Stimulated activated memory B cell treated with anti-CD40 and anti-IgM and Interleukin-4, amounts not matched to agents 10 μg/mL and 1 μg/mL and 100 μg/mL, for 72 hours (primary cell): ENCODE measurements at regions not wholly inside any gene's neighbourhood (a gene's known extent, or its start where the extent isn't known, plus 50 kb on each side); places are given as distances from the start of the nearest gene placed in this dataset.

Source experiments
- ATAC-seq: fragments of 150-1000 bp; cut with Tn5 transposase; 2 replicates; pipeline ENCODE4 v1.10.0; 2021
- H3K27ac Mint-ChIP-seq: one replicate; pipeline ENCODE4 v1.8.0; 2022; ENCODE audit warnings: mild to moderate bottlenecking, mixed read lengths
- H3K27me3 Mint-ChIP-seq: one replicate; pipeline ENCODE4 v1.8.0; 2022; ENCODE audit warnings: mixed read lengths
- H3K36me3 Mint-ChIP-seq: one replicate; pipeline ENCODE4 v1.8.0; 2022; ENCODE audit warnings: mixed read lengths
- H3K4me1 Mint-ChIP-seq: one replicate; pipeline ENCODE4 v1.8.0; 2022; ENCODE audit warnings: mixed read lengths
- H3K4me3 Mint-ChIP-seq: one replicate; pipeline ENCODE4 v1.8.0; 2022; ENCODE audit warnings: mild to moderate bottlenecking, moderate library complexity, mixed read lengths
- H3K9me3 Mint-ChIP-seq: one replicate; pipeline ENCODE4 v1.8.0; 2022; ENCODE audit warnings: mixed read lengths

DNA sequence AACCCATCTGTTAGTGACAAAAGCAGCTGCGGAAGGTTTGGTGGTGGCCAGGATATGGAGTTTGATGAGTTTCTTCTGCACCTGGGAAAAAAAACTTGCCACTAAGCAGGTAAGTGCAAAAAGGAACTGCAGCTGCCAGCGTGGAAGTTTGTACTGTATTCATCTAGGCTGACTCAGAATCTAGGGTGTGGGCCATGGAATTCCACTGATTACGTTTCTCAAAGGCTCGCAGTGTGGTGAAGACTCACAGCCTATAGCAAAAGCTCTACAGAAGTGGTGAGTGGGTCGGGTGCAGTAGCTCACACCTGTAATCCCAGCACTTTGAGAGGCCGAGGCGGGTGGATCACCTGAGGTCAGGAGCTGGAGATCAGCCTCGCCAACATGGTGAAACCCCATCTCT is 334.6 kb upstream of the GRM7 start:
- Mint-ChIP-seq H3K9me3 (no peaks in the 10 kb centered on the region), H3K4me1 (no peaks in the 10 kb centered on the region), H3K27ac (no peak overlapping the region), H3K27me3 (no peaks in the 10 kb centered on the region), H3K4me3 (no peak overlapping the region), H3K36me3 (no peaks in the 10 kb centered on the region)
- no peak for ATAC-seq

DNA sequence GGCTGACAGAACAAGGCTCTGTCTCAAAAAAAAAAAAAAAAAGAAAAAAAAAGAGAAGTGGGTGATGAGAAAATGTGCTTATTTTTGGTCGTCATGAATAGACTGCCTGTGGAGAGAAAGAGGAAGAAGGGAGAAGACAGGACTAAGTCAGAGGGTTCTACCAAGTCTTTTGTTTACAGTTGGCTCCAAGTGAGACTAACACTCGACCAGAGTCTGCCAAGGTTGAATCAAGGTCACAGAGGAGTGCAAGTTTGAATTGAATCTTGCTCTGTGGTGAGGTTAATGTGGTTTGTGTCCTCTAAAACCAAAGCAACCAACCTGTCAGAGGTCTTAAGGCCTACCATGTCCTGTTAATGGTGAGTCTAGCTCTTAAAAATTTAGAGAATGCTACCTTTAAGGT is 334.1 kb upstream of the GRM7 start:
- H3K4me3 Mint-ChIP-seq: no peak overlapping the region
- H3K27me3 Mint-ChIP-seq: no peaks in the 10 kb centered on the region
- H3K27ac Mint-ChIP-seq: no peak overlapping the region
- no peaks in the 10 kb centered on the region for H3K4me1 Mint-ChIP-seq
- no peak for ATAC-seq
- no peaks in the 10 kb centered on the region for H3K36me3 Mint-ChIP-seq
- no peaks in the 10 kb centered on the region for H3K9me3 Mint-ChIP-seq

DNA sequence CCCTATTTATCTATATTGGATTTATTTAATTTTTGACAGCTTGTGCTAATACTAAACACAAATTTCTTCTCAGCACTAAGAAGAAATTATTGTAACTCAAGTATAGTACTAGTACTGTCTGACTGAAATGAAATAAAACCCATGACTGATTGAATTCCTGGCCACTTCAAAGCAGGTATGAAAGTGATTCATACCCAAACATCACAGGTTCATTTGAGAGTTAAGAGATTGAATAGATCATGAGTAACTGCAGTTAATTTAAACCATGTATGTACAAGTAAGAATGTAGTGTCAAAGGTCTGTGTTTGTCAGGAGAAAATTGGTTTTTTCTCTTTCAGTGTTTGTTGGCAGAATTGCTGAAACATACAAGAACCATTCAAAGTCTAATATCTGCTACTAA is 332.0 kb upstream of the GRM7 start:
- H3K9me3 Mint-ChIP-seq: no peaks in the 10 kb centered on the region
- H3K4me3 Mint-ChIP-seq: no peak overlapping the region
- no peak overlapping the region for H3K27ac Mint-ChIP-seq
- no peaks in the 10 kb centered on the region for H3K27me3 Mint-ChIP-seq
- no peak for ATAC-seq
- H3K4me1 Mint-ChIP-seq: no peaks in the 10 kb centered on the region
- H3K36me3 Mint-ChIP-seq: no peaks in the 10 kb centered on the region

DNA sequence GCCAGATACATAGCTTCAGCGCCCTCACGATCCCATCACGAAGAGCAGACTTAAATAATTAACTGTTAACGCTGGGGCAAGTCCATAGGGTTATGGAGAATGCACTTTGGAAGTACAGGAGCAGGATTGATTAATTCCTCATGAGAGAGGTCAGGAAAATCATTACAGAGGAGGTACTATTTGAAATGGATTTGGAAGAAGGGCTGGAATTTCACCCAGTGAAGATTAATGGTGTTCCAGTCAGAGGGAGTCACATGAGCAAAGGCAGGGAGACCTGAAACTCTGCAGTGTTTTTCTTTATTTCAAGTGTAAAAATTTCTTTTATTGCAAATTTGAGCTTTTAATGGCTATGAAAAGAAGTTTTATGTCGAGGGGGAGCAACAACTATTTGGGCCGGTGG is 329.8 kb upstream of the GRM7 start:
- H3K4me3 Mint-ChIP-seq: no peak overlapping the region
- no peak overlapping the region for H3K27ac Mint-ChIP-seq
- peaks cover 8% of the 10 kb centered on the region for H3K9me3 Mint-ChIP-seq
- no peaks in the 10 kb centered on the region for H3K4me1 Mint-ChIP-seq
- no peaks in the 10 kb centered on the region for H3K27me3 Mint-ChIP-seq
- no peak for ATAC-seq
- H3K36me3 Mint-ChIP-seq: no peaks in the 10 kb centered on the region

DNA sequence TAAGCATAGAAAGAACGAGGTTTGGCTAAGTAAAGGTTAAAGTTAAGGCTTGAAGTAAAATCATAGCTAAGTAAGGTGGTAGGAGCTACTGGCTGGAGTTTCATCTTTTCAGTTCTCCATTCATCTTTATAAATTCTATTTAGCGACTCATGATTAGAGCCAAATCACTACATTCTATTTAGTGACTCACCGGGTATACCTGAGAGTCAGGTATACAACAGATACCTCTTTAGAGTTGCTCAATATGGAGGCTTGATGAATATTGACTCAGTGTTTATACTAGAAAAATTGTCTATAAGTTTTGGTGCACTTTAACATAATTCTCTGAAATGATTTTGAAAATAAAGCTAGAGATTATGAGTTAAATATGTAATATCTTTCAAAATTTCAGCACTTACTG is 328.8 kb upstream of the GRM7 start:
- H3K27ac Mint-ChIP-seq: no peak overlapping the region
- no peak for ATAC-seq
- no peaks in the 10 kb centered on the region for H3K4me1 Mint-ChIP-seq
- H3K4me3 Mint-ChIP-seq: no peak overlapping the region
- peaks cover 9% of the 10 kb centered on the region for H3K9me3 Mint-ChIP-seq
- H3K36me3 Mint-ChIP-seq: no peaks in the 10 kb centered on the region
- H3K27me3 Mint-ChIP-seq: no peaks in the 10 kb centered on the region

DNA sequence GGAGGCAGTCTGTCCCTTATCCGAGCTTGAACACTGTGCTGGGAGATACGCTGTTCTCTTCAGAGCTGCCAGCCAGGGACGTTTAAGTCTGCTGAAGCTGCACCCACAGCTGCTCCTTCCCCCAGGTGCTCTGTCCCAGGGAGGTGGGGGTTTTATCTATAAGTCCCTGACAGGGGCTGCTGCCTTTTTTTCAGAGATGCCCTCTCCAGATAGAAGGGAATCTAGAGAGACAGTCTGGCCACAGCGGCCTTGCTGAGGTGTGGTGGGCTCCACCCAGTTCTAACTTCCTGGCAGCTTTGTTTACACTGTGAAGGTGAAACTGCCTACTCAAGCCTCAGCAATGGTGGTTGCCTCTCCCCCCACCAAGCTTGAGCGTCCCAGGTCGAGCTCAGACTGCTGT is 319.9 kb upstream of the GRM7 start:
- no peaks in the 10 kb centered on the region for H3K36me3 Mint-ChIP-seq
- no peaks in the 10 kb centered on the region for H3K4me1 Mint-ChIP-seq
- peaks cover 5% of the 10 kb centered on the region for H3K9me3 Mint-ChIP-seq
- ATAC-seq: no peak
- no peak overlapping the region for H3K4me3 Mint-ChIP-seq
- no peaks in the 10 kb centered on the region for H3K27me3 Mint-ChIP-seq
- H3K27ac Mint-ChIP-seq: no peak overlapping the region

DNA sequence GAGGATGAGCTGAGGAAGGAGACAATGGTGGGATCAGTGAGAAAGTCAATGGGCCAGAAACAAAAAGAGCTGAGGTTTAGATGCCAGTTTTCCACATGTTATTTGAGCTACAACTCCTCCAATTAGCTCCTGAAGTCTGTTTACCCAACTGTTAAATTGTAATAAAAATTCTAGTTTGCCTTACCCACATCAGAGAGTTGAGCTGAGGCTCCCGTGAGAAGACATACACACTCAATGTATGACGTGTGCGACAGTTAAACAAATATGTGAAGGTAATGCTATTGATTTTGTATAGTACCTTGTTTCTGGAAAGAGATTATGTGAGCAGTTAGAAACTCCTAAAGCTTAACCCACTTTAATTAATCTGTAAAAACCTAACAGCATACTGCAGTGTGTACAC is 318.1 kb upstream of the GRM7 start:
- Mint-ChIP-seq H3K27ac (no peak overlapping the region), H3K27me3 (no peaks in the 10 kb centered on the region), H3K4me1 (no peaks in the 10 kb centered on the region), H3K9me3 (peaks cover 3% of the 10 kb centered on the region), H3K36me3 (no peaks in the 10 kb centered on the region), H3K4me3 (no peak overlapping the region)
- no peak for ATAC-seq

DNA sequence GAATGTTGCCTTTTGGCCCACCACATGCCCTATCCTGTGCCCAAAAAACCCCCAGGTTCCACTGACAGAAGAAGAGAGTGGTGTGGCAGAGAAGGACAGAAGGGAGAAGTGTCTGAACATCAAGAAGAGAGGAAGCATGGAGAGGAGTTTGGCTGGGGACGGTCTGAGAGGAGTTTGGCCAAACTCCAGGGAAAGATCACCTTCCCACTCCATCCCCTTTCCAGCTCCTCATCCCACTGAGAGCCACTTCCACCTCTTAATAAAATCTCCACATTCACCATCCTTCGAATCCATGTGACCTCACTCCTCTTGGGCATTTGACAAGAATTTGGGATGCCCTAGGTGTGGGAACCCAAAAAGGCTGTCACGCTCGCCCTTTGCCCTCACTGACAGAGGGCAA is 311.6 kb upstream of the GRM7 start:
- Mint-ChIP-seq H3K27me3 (no peaks in the 10 kb centered on the region), H3K27ac (no peak overlapping the region), H3K36me3 (no peaks in the 10 kb centered on the region), H3K4me3 (no peak overlapping the region), H3K9me3 (no peaks in the 10 kb centered on the region), H3K4me1 (no peaks in the 10 kb centered on the region)
- ATAC-seq: no peak

DNA sequence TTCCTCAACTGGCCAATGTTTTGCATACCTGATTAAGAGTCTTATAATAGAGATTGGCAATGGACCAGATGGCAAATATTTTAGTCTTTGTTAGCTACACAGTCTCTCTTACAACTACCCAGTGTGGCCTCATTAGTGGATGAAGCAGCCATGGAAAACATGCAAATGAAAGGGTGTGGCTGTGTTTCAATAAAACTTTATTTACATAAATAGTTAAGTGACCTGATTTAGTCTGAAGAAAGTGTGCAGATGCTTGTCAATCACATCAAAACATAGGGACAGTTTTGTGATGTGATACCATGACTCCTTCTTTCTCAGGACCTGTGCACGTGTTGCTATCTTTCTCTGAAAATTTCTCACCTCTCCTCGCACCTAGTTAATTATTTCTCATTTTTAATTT is 309.8 kb upstream of the GRM7 start:
- Mint-ChIP-seq H3K36me3 (no peaks in the 10 kb centered on the region), H3K4me1 (no peaks in the 10 kb centered on the region), H3K27me3 (no peaks in the 10 kb centered on the region), H3K4me3 (no peak overlapping the region), H3K27ac (no peak overlapping the region), H3K9me3 (no peaks in the 10 kb centered on the region)
- ATAC-seq: no peak

DNA sequence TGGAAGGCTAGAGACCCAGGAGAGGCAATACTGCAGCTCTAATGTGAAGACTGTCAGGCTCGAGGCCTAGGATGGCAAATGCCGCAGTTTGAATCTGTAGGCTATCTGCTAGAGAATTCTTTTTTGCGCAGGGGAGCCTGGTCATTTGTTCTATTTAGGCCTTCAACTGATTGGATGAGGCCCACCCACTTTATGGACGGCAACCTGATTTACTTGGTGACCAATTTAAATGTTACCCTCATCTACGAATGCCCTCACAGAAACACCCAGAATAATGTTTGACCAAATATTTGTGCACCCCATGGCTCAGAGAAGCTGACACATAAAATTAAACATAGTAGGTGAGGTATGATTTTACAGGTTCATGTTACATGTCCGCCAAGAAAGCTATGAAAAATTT is 300.7 kb upstream of the GRM7 start:
- Mint-ChIP-seq H3K36me3 (no peaks in the 10 kb centered on the region), H3K4me3 (no peak overlapping the region), H3K9me3 (no peaks in the 10 kb centered on the region), H3K4me1 (no peaks in the 10 kb centered on the region), H3K27me3 (no peaks in the 10 kb centered on the region), H3K27ac (no peak overlapping the region)
- ATAC-seq: no peak

DNA sequence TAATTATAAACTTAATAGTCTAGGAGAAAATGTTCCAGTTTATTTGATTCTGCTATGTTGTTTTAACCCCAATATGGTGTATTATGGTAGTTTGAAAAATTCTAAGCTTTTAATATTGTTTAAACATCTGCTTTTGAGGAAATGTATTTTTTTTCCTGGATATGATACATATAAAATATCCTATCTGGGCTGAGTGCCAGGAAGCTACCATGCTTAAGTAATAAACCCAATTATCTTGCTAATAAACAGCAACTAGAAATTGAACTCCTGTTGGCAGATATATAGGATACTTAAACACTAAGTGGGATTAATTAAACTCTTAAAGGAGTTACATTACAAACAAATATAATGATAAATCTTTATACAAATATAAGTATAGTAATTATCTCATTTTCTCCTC is 293.7 kb upstream of the GRM7 start:
- Mint-ChIP-seq H3K27me3 (no peaks in the 10 kb centered on the region), H3K4me1 (no peaks in the 10 kb centered on the region), H3K9me3 (no peaks in the 10 kb centered on the region), H3K36me3 (no peaks in the 10 kb centered on the region), H3K4me3 (no peak overlapping the region), H3K27ac (no peak overlapping the region)
- no peak for ATAC-seq

DNA sequence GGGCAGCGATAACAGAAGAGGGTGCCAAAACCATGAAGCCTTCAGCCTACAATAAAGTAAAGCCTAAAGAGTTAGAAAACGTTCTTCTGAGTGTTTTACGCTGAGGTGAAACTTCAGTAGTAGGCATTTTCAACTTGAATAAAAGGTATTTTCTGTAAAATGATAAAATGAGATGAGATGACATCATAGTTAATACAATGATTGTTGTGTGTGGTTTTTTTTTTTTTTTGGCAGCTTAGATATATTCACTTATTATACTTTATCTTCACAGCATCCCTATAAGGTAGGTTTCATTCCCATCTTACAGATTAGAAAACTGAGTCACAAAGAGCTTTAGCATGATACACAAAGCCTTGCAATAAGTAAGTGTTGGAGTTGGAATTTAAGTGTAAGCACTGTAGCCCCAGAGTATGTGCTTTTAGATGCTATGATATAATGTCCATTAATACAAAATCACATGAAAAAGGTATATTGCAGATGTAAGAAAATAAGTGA is 291.9 kb upstream of the GRM7 start:
- ATAC-seq: no peak
- H3K4me1 Mint-ChIP-seq: no peaks in the 10 kb centered on the region
- H3K27me3 Mint-ChIP-seq: no peaks in the 10 kb centered on the region
- no peaks in the 10 kb centered on the region for H3K9me3 Mint-ChIP-seq
- H3K27ac Mint-ChIP-seq: no peak overlapping the region
- no peak overlapping the region for H3K4me3 Mint-ChIP-seq
- H3K36me3 Mint-ChIP-seq: no peaks in the 10 kb centered on the region

DNA sequence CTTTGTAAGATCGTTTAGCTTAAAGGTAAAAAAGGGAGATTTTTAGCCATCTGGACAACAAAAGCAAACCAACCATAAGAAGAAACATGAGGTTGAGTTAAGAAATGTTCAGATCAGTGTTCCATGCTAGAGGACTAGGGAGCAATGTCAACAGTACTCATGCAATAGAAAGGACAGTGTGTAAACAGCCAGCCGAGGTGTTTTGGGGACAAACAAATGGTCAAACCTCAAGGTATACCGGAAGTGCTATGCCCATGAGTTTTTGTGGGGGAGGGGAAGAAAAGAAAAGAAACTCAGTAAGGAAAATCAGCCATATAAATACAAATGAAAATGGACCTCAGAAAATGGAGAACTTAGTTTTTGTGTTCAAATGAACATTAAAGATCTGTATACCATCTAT is 289.5 kb upstream of the GRM7 start:
- Mint-ChIP-seq H3K9me3 (peaks cover 2% of the 10 kb centered on the region), H3K36me3 (no peaks in the 10 kb centered on the region), H3K27me3 (no peaks in the 10 kb centered on the region), H3K4me1 (no peaks in the 10 kb centered on the region), H3K27ac (no peak overlapping the region), H3K4me3 (no peak overlapping the region)
- ATAC-seq: no peak

DNA sequence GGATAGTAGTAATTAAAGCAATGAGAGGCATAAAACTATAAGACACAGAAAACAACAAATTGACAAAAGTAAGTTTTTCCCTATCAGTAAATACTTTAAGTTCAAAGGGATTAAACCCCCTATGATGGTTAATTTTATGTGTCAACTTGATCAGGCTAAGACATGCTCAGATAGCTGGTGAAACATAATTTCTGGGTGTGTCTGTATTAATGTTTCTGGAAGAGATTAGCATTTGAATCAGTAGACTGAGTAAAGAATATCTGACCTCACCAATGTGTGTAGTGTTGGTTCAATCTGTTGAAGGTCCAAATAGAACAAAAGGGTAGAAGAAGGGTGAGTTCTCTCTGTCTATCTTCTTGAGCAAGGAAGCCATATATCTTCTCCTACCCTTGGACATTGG is 283.3 kb upstream of the GRM7 start:
- no peaks in the 10 kb centered on the region for H3K36me3 Mint-ChIP-seq
- no peaks in the 10 kb centered on the region for H3K27me3 Mint-ChIP-seq
- no peak overlapping the region for H3K4me3 Mint-ChIP-seq
- no peaks in the 10 kb centered on the region for H3K4me1 Mint-ChIP-seq
- peaks cover 5% of the 10 kb centered on the region for H3K9me3 Mint-ChIP-seq
- H3K27ac Mint-ChIP-seq: no peak overlapping the region
- ATAC-seq: no peak

DNA sequence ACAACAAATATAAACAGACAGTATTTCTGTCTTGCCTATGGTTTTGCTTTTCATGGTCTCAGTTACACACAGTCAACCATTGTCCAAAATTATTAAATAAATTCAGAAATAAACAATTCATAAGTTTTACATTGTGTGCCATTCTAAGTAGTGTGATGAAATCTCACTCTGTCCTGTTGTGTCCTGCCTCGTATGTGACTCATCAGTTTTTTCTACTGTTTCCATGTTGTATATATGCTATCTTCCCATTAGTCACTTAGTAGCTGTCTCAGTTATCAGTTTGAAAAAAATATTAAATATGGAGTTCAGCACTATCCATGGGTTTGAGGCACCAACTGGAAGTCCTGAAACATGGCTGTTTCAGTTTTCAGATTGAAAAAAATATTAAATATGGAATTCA is 282.4 kb upstream of the GRM7 start:
- Mint-ChIP-seq H3K9me3 (peaks cover 5% of the 10 kb centered on the region), H3K4me1 (no peaks in the 10 kb centered on the region), H3K4me3 (no peak overlapping the region), H3K27me3 (no peaks in the 10 kb centered on the region), H3K27ac (no peak overlapping the region), H3K36me3 (no peaks in the 10 kb centered on the region)
- no peak for ATAC-seq

DNA sequence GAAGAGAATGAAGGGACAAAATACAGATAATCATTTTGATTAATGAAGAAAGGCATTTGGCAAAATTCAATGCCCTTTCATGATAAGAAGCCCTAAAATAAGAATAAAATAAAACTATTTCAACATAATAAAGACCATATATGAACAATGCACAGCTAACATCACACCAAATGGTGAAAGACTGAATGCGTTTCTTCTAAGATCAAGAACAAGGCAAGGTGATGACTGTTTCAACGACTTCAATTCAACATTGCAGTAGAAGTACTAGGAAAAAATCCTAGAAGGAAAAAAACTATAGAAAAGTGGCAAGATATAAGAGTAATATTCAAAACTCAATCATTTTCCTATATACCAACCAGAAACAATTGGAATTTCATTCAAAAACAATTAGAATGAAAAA is 280.1 kb upstream of the GRM7 start:
- no peak overlapping the region for H3K27ac Mint-ChIP-seq
- no peaks in the 10 kb centered on the region for H3K4me1 Mint-ChIP-seq
- no peaks in the 10 kb centered on the region for H3K27me3 Mint-ChIP-seq
- no peak overlapping the region for H3K4me3 Mint-ChIP-seq
- peaks cover 5% of the 10 kb centered on the region for H3K9me3 Mint-ChIP-seq
- no peaks in the 10 kb centered on the region for H3K36me3 Mint-ChIP-seq
- no peak for ATAC-seq

DNA sequence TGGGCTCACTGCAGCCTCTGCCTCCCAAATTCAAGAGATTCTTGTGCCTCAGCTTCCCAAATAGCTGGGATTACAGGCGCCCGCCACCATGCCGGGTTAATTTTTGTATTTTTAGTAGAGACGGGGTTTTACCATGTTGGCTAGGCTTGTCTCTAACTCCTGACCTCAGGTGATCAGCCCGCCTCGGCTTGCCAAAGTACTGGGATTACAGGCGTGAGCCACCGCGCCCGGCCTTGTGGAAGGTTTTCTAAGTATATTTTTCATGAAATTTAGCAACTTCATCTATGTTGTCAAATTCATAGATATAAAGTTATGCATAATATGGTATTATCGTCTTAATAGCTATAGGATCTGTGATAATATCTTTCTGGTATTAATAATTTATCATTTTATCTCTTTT is 275.6 kb upstream of the GRM7 start:
- no peak overlapping the region for H3K4me3 Mint-ChIP-seq
- H3K27me3 Mint-ChIP-seq: no peaks in the 10 kb centered on the region
- H3K36me3 Mint-ChIP-seq: no peaks in the 10 kb centered on the region
- H3K4me1 Mint-ChIP-seq: no peaks in the 10 kb centered on the region
- H3K9me3 Mint-ChIP-seq: no peaks in the 10 kb centered on the region
- no peak overlapping the region for H3K27ac Mint-ChIP-seq
- no peak for ATAC-seq
